ENCODE measurements at regions not wholly inside any gene's neighbourhood (a gene's known extent, or its start where the extent isn't known, plus 50 kb on each side); places are given as distances from the start of the nearest gene placed in this dataset.

GRCh38 chr3:83953417-83954089, 1005.2 kb upstream of the CADM2 start:
- ATAC-seq (ENCODE audit: low FRiP score) (no peak), DNase-seq (ENCODE audit: low spot score) (no peak)
- no peak for TF ChIP-seq CTCF (IDR thresholded peaks at IDR 0.05)

- DNase-seq (ENCODE audit: low spot score) (no peak), ATAC-seq (ENCODE audit: low FRiP score) (no peak)
- TF ChIP-seq CTCF (IDR thresholded peaks at IDR 0.05) = no peak
Measured at GRCh38 chr3:83956431-83956830, 1002.4 kb upstream of the CADM2 start.

- no peak for ATAC-seq (ENCODE audit: low FRiP score)
- no peak for TF ChIP-seq CTCF (IDR thresholded peaks at IDR 0.05)
Measured at GRCh38 chr3:83968356-83968755, 990.4 kb upstream of the CADM2 start.

GRCh38 chr3:83971666-83972065, 987.1 kb upstream of the CADM2 start:
- ATAC-seq (ENCODE audit: low FRiP score) (no peak), DNase-seq (ENCODE audit: low spot score) (no peak)
- TF ChIP-seq CTCF (IDR thresholded peaks at IDR 0.05) = no peak

More at GRCh38 chr3:83968356-83968755, 990.4 kb upstream of the CADM2 start:
- no peak for DNase-seq (ENCODE audit: low spot score)

GRCh38 chr3:84008623-84009022, 950.2 kb upstream of the CADM2 start:
- no peak for ATAC-seq (ENCODE audit: low FRiP score)
- no peak for DNase-seq (ENCODE audit: low spot score)
- no peak for TF ChIP-seq CTCF (IDR thresholded peaks at IDR 0.05)

- ATAC-seq (ENCODE audit: low FRiP score) (no peak), DNase-seq (ENCODE audit: low spot score) (no peak)
- TF ChIP-seq CTCF (IDR thresholded peaks at IDR 0.05) = no peak
Measured at GRCh38 chr3:84023842-84024241, 934.9 kb upstream of the CADM2 start.

- DNase-seq (ENCODE audit: low spot score) (no peak), ATAC-seq (ENCODE audit: low FRiP score) (no peak)
- no peak for TF ChIP-seq CTCF (IDR thresholded peaks at IDR 0.05)
Measured at GRCh38 chr3:84039099-84039498, 919.7 kb upstream of the CADM2 start.
